HEK293 (cell line): ENCODE measurements at regions not wholly inside any gene's neighbourhood (a gene's known extent, or its start where the extent isn't known, plus 50 kb on each side); places are given as distances from the start of the nearest gene placed in this dataset.
A peak's percentile ranks its signal among the peaks of the same experiment; 100 is the strongest.

Source experiments
- CTCF ChIA-PET: fragments of 350-600 bp; formaldehyde crosslinking; extraction: SDS; loops from one replicate; lab custom pipeline; 2021; ENCODE audit warnings: antibody characterized with exemption; lab: Yijun Ruan, JAX
- POLR2A ChIA-PET: fragments of 300-600 bp; formaldehyde crosslinking; extraction: SDS; loops from one replicate; lab custom pipeline; 2020; ENCODE audit warnings: antibody characterized with exemption, inconsistent platforms; lab: Yijun Ruan, JAX
- H3K27ac ChIP-seq: fragments of 200-500 bp; sonication (Bioruptor generic); 2 replicates; pipeline ENCODE4 v1.5.1; 2014; ENCODE audit warnings: low read depth, low read length, control low read depth, inconsistent platforms; ENCODE audit errors: extremely low read depth
- H3K36me3 ChIP-seq, 2 experiments: fragments of 200-500 bp in 1 of 2; sonication (Bioruptor generic) in 1 of 2; 1 replicate in 1 of 2; 2 replicates in 1 of 2; pipeline ENCODE4 v1.5.1; 2014 to 2017; ENCODE audit warnings: inconsistent platforms in 2 of 2, low read length in 2 of 2; ENCODE audit not compliant: control insufficient read depth in 2 of 2, insufficient read depth in 1 of 2
- H3K4me1 ChIP-seq: fragments of 200-500 bp; sonication (Bioruptor generic); 2 replicates; pipeline ENCODE4 v1.5.1; 2014; ENCODE audit warnings: mild to moderate bottlenecking, low read length, inconsistent platforms; ENCODE audit not compliant: control insufficient read depth, insufficient read depth
- H3K4me3 ChIP-seq: 2 replicates; pipeline ENCODE4 v1.5.1; 2011; ENCODE audit warnings: low read depth, mild to moderate bottlenecking, control low read depth, low read length, moderate library complexity
- H3K9me3 ChIP-seq: fragments of 200-500 bp; sonication (Bioruptor generic); 2 replicates; pipeline ENCODE4 v1.5.1; 2014; ENCODE audit warnings: low read depth, low read length, inconsistent platforms; ENCODE audit not compliant: control insufficient read depth, insufficient read depth
- MZF1 ChIP-seq: fragments of 450-650 bp; formaldehyde crosslinking; IDR thresholded peaks from 2 replicates; pipeline ENCODE4 v1.5.1; 2017; ENCODE audit warnings: missing biosample characterization, missing genetic modification characterization, borderline replicate concordance
- SP3 ChIP-seq: fragments of 450-650 bp; formaldehyde crosslinking; IDR thresholded peaks from 2 replicates; pipeline ENCODE4 v1.5.1; 2016; ENCODE audit warnings: missing biosample characterization, missing genetic modification characterization
- TRIM28 ChIP-seq: IDR thresholded peaks from 2 replicates; pipeline ENCODE4 v1.6.1; 2011; ENCODE audit warnings: low read length, control low read depth, borderline replicate concordance
- ZFP37 ChIP-seq: fragments of 450-650 bp; formaldehyde crosslinking; IDR thresholded peaks from 2 replicates; pipeline ENCODE4 v1.5.1; 2016; ENCODE audit warnings: missing biosample characterization, missing genetic modification characterization
- ZIC2 ChIP-seq: fragments of 450-650 bp; formaldehyde crosslinking; IDR thresholded peaks from 2 replicates; pipeline ENCODE4 v1.5.1; 2016; ENCODE audit warnings: missing biosample characterization, missing genetic modification characterization
- ZNF169 ChIP-seq: fragments of 450-650 bp; formaldehyde crosslinking; IDR thresholded peaks from 2 replicates; pipeline ENCODE4 v1.5.1; 2016; ENCODE audit warnings: missing biosample characterization, missing genetic modification characterization
- ZNF2 ChIP-seq: fragments of 450-650 bp; formaldehyde crosslinking; IDR thresholded peaks from 2 replicates; pipeline ENCODE4 v1.5.1; 2016; ENCODE audit warnings: missing biosample characterization, missing genetic modification characterization
- ZNF24 ChIP-seq: fragments of 450-650 bp; formaldehyde crosslinking; IDR thresholded peaks from 2 replicates; pipeline ENCODE4 v1.5.1; 2016; ENCODE audit warnings: missing biosample characterization, missing genetic modification characterization
- ZNF248 ChIP-seq: fragments of 450-650 bp; formaldehyde crosslinking; IDR thresholded peaks from 2 replicates; pipeline ENCODE4 v1.5.1; 2017; ENCODE audit warnings: missing biosample characterization, missing genetic modification characterization
- ZNF274 ChIP-seq, 2 experiments: fragments of 200-500 bp in 1 of 2; fragments of 450-650 bp in 1 of 2; sonication (Bioruptor generic) in 1 of 2; formaldehyde crosslinking in 1 of 2; IDR thresholded peaks; 2 replicates each; pipeline versions ENCODE4 v1.5.1 to v1.6.1; 2014 to 2016; ENCODE audit warnings: borderline replicate concordance in 1 of 2, inconsistent platforms in 1 of 2, low read length in 1 of 2, missing biosample characterization in 1 of 2, missing genetic modification characterization in 1 of 2
- ZNF585B ChIP-seq: fragments of 450-650 bp; formaldehyde crosslinking; IDR thresholded peaks from 2 replicates; pipeline ENCODE4 v1.5.1; 2016; ENCODE audit warnings: missing biosample characterization, missing genetic modification characterization
- ZNF596 ChIP-seq: fragments of 450-650 bp; IDR thresholded peaks from 2 replicates; pipeline ENCODE4 v1.5.0; 2018; ENCODE audit warnings: missing biosample characterization, mild to moderate bottlenecking, missing genetic modification characterization, moderate library complexity
- ZNF623 ChIP-seq: fragments of 450-650 bp; formaldehyde crosslinking; IDR thresholded peaks from 2 replicates; pipeline ENCODE4 v1.5.1; 2016; ENCODE audit warnings: missing biosample characterization, missing genetic modification characterization
- TF ChIP-seq, protein P1 (sequence below): fragments of 450-650 bp; formaldehyde crosslinking; IDR thresholded peaks from 2 replicates; pipeline ENCODE4 v1.5.1; 2017; ENCODE audit warnings: missing biosample characterization, missing genetic modification characterization
- TF ChIP-seq, protein P2 (sequence below): fragments of 450-650 bp; formaldehyde crosslinking; IDR thresholded peaks from 2 replicates; pipeline ENCODE4 v1.5.1; 2016; ENCODE audit warnings: missing biosample characterization, missing genetic modification characterization
- TF ChIP-seq, protein P3 (sequence below): fragments of 450-650 bp; formaldehyde crosslinking; IDR thresholded peaks from 2 replicates; pipeline ENCODE4 v1.5.1; 2016; ENCODE audit warnings: missing biosample characterization, missing genetic modification characterization, borderline replicate concordance
- TF ChIP-seq, protein P4 (sequence below): fragments of 450-650 bp; formaldehyde crosslinking; IDR thresholded peaks from 2 replicates; pipeline ENCODE4 v1.5.1; 2016; ENCODE audit warnings: missing biosample characterization, missing genetic modification characterization

DNA sequence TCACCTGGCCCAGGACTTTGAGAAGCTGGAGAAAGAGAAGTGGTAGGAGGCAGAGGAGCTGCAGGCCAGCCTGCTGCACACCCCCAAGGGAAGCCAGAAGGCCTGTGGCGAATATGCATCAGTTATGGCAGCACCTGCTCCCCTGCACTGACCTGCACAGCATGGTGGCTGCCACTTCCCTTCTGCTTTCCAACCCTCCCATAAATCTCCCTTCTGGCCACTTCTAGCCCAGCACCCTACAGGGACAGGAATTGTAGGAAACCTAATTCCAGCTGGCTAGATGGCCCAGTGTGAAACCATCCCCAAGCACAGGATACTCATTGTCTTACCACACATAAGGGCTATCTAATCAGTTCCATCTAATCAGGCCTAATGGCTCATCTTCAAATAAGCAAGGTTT lies 136.3 kb downstream of the TBX3 start:
- no peaks in the 10 kb centered on the region for H3K9me3 ChIP-seq
- POLR2A ChIA-PET, result no interaction called here
- no peak for TF ChIP-seq ZFP37 (tag by site-specific recombination)
- TF ChIP-seq ZIC2, result peak; percentile 83
- H3K4me1 ChIP-seq, result no peaks in the 10 kb centered on the region
- no peaks in the 10 kb centered on the region for H3K36me3 ChIP-seq
- CTCF ChIA-PET, result interaction anchor here (0.7 kb wide), 1 partner anchor 16 kb away, joined by 3 read pairs; no protein-coding TSS in a partner anchor
- H3K4me3 ChIP-seq, result no peak overlapping the region
- H3K27ac ChIP-seq, result no peak overlapping the region

DNA sequence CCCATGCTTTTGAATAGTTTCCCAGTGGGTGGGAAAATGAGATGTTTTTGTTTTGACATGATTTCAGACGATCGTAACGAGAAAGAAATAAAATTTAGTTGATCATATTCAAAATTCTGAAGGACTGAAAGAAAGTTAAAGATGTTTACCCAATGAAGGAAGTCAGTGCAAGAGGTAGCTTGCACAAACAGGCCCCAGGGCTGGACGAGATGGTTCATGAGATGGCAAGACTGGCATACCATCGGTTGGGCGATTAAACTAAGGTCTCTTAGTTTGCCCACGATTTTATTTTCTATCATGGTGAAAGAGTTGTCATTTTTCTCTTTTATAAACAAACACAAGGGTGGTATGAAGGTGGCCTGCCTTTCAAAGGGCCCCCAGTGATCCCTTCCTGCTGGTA lies 124.5 kb upstream of the TBX5 start:
- Histone ChIP-seq H3K4me1 (no peaks in the 10 kb centered on the region), H3K9me3 (no peaks in the 10 kb centered on the region), H3K36me3 (no peaks in the 10 kb centered on the region), H3K27ac (no peak overlapping the region), H3K4me3 (no peak overlapping the region)
- TF ChIP-seq, protein P1, sequence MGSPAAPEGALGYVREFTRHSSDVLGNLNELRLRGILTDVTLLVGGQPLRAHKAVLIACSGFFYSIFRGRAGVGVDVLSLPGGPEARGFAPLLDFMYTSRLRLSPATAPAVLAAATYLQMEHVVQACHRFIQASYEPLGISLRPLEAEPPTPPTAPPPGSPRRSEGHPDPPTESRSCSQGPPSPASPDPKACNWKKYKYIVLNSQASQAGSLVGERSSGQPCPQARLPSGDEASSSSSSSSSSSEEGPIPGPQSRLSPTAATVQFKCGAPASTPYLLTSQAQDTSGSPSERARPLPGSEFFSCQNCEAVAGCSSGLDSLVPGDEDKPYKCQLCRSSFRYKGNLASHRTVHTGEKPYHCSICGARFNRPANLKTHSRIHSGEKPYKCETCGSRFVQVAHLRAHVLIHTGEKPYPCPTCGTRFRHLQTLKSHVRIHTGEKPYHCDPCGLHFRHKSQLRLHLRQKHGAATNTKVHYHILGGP (tag by site-specific recombination), result no peak
- TF ChIP-seq ZNF623, result no peak
- no peak for TF ChIP-seq TRIM28
- TF ChIP-seq ZNF274 (IDR thresholded peaks at IDR 0.05; ENCODE audit: low read length), result no peak
- TF ChIP-seq ZNF274 (tag by site-specific recombination; IDR thresholded peaks at IDR 0.05; ENCODE audit: borderline replicate concordance), result no peak
- no peak for TF ChIP-seq ZNF585B
- TF ChIP-seq ZNF169 (tag by site-specific recombination), result no peak
- TF ChIP-seq, protein P2, sequence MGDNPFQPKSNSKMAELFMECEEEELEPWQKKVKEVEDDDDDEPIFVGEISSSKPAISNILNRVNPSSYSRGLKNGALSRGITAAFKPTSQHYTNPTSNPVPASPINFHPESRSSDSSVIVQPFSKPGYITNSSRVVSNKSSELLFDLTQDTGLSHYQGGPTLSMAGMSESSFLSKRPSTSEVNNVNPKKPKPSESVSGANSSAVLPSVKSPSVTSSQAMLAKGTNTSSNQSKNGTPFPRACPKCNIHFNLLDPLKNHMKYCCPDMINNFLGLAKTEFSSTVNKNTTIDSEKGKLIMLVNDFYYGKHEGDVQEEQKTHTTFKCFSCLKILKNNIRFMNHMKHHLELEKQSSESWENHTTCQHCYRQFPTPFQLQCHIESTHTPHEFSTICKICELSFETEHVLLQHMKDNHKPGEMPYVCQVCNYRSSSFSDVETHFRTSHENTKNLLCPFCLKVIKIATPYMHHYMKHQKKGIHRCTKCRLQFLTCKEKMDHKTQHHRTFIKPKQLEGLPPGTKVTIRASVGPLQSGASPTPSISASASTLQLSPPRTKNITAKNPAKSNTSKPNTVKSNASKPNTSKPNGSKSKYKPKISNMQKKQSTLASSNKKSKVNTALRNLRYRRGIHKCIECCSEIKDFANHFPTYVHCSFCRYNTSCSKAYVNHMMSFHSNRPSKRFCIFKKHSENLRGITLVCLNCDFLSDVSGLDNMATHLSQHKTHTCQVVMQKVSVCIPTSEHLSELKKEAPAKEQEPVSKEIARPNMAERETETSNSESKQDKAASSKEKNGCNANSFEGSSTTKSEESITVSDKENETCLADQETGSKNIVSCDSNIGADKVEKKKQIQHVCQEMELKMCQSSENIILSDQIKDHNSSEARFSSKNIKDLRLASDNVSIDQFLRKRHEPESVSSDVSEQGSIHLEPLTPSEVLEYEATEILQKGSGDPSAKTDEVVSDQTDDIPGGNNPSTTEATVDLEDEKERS (tag by site-specific recombination), result no peak
- no peak for TF ChIP-seq ZNF2 (tag by site-specific recombination)
- no peak for TF ChIP-seq MZF1 (tag by site-specific recombination)
- no peak for TF ChIP-seq ZNF248 (tag by site-specific recombination)
- ChIA-PET POLR2A (interaction anchor here (0.7 kb wide), 1 partner anchor 54 kb away, joined by 4 read pairs; no protein-coding TSS in a partner anchor), CTCF (no interaction called here)

DNA sequence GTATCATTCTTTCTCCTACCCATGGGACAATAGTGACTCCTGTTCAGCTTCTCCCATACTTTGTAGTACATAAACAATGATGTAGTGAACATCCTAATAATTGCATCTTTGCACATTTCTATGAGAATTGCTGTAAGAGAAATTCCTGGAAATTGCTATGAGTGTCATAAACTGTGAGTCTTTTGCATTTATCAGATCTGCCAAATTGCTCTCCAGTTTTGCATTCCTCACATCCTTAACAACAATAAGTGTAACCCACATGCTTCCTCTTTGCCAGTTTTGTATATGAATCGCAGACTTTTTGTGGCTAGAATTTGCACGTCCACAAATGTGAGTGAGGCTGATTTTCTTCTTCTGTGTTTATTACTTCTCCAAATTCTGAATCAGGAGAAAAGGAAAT lies 124.0 kb upstream of the TBX5 start:
- Histone ChIP-seq H3K9me3 (no peaks in the 10 kb centered on the region), H3K36me3 (no peaks in the 10 kb centered on the region), H3K4me1 (no peaks in the 10 kb centered on the region), H3K4me3 (no peak overlapping the region), H3K27ac (no peak overlapping the region)
- TF ChIP-seq ZNF596 (tag by site-specific recombination) (no peak), ZNF585B (no peak), ZNF24 (tag by site-specific recombination) (no peak), SP3 (tag by site-specific recombination) (no peak)
- TF ChIP-seq, protein P3, sequence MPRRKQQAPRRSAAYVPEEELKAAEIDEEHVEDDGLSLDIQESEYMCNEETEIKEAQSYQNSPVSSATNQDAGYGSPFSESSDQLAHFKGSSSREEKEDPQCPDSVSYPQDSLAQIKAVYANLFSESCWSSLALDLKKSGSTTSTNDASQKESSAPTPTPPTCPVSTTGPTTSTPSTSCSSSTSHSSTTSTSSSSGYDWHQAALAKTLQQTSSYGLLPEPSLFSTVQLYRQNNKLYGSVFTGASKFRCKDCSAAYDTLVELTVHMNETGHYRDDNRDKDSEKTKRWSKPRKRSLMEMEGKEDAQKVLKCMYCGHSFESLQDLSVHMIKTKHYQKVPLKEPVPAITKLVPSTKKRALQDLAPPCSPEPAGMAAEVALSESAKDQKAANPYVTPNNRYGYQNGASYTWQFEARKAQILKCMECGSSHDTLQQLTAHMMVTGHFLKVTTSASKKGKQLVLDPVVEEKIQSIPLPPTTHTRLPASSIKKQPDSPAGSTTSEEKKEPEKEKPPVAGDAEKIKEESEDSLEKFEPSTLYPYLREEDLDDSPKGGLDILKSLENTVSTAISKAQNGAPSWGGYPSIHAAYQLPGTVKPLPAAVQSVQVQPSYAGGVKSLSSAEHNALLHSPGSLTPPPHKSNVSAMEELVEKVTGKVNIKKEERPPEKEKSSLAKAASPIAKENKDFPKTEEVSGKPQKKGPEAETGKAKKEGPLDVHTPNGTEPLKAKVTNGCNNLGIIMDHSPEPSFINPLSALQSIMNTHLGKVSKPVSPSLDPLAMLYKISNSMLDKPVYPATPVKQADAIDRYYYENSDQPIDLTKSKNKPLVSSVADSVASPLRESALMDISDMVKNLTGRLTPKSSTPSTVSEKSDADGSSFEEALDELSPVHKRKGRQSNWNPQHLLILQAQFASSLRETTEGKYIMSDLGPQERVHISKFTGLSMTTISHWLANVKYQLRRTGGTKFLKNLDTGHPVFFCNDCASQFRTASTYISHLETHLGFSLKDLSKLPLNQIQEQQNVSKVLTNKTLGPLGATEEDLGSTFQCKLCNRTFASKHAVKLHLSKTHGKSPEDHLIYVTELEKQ (tag by site-specific recombination), result no peak
- TF ChIP-seq, protein P4, sequence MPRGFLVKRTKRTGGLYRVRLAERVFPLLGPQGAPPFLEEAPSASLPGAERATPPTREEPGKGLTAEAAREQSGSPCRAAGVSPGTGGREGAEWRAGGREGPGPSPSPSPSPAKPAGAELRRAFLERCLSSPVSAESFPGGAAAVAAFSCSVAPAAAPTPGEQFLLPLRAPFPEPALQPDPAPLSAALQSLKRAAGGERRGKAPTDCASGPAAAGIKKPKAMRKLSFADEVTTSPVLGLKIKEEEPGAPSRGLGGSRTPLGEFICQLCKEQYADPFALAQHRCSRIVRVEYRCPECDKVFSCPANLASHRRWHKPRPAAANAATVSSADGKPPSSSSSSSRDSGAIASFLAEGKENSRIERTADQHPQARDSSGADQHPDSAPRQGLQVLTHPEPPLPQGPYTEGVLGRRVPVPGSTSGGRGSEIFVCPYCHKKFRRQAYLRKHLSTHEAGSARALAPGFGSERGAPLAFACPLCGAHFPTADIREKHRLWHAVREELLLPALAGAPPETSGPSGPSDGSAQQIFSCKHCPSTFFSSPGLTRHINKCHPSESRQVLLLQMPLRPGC, result no peak
- POLR2A ChIA-PET, result no interaction called here
- CTCF ChIA-PET, result interaction anchor here (0.6 kb wide), 1 partner anchor 549 kb away, joined by 3 read pairs; no protein-coding TSS in a partner anchor
